ENCODE measurements at regions not wholly inside any gene's neighbourhood (a gene's known extent, or its start where the extent isn't known, plus 50 kb on each side); places are given as distances from the start of the nearest gene placed in this dataset.

DNA sequence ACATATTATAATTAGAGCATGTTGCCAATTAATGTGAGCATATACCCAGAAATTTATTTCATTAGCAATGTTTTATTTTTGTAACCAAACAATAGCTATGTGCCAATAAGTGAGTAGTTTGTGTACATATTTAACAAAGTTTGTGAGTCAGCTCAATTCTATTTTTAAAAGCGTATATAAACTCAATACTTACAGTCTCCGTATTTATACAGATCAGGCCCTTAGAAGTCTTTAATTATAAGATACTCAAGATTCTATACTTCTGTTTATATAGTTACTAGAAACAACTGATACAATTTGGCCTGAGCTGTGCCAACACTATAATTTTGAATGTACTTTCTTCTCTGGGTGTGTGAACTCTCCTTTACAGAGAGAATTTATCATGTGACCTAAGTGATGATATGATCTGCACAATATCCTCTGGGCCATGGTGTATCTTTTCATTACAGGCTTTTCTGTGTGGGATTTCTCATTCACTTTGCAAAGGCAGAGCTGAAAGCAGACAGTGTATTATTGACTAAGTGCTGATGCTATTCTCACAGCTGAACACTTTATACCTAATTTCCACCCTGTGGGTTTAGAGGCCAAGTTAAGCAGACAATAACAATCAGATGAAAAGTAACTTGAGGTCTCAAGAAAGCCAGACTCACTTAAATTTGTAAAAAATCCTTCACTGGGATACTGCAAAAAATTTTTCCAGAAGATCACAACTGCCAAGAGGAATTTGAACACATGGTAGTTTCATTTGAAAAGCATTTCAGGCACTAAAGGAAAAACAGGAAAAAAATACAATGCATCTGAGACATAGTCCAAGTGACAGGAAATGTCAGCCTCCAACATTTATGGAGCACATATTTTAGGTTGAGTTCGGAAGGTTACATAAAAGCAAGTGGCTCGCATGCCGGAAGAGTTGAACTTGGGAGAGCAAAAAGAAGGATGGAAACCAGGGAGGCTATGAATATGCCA, 277.9 kb upstream of the SEMA6D start:
- no peaks in the 10 kb centered on the region for H4K20me1 ChIP-seq (ENCODE audit: insufficient read depth, low read length)
- H3F3A ChIP-seq (ENCODE audit: insufficient read depth, low read length) = no peaks in the 10 kb centered on the region
- no peaks in the 10 kb centered on the region for H3K27me3 ChIP-seq (ENCODE audit: insufficient read depth, low read length)
- no peak overlapping the region for H3K4me2 ChIP-seq (ENCODE audit: low read length)
- no peak overlapping the region for H3K27ac ChIP-seq (ENCODE audit: low read depth, low read length, poor library complexity, severe bottlenecking)
- H3K36me3 ChIP-seq (ENCODE audit: insufficient read depth, low read length) = no peaks in the 10 kb centered on the region
- no peak overlapping the region for H2AFZ ChIP-seq (ENCODE audit: low read length)
- no peaks in the 10 kb centered on the region for H3K9me3 ChIP-seq (ENCODE audit: low read length)
- no peaks in the 10 kb centered on the region for H3K4me1 ChIP-seq (ENCODE audit: insufficient read depth, low read length, severe bottlenecking)
- H3K79me2 ChIP-seq (ENCODE audit: insufficient read depth, low read length) = no peaks in the 10 kb centered on the region
- no peaks in the 10 kb centered on the region for H3K9me2 ChIP-seq (ENCODE audit: low read depth, low read length)
- no peak overlapping the region for H3K9ac ChIP-seq (ENCODE audit: low read length)
- no peak for TF ChIP-seq EZH2 (IDR thresholded peaks at IDR 0.05; ENCODE audit: borderline replicate concordance, low read length)
- no peak for TF ChIP-seq CTCF (IDR thresholded peaks at IDR 0.05; ENCODE audit: low read length)
- H3K4me3 ChIP-seq (ENCODE audit: low read depth, low read length, poor library complexity, severe bottlenecking) = no peak overlapping the region

- Histone ChIP-seq H3K27ac (ENCODE audit: low read depth, low read length, poor library complexity, severe bottlenecking) (no peak overlapping the region), H3K4me2 (ENCODE audit: low read length) (no peak overlapping the region), H3K9me2 (ENCODE audit: low read depth, low read length) (no peaks in the 10 kb centered on the region), H4K20me1 (ENCODE audit: insufficient read depth, low read length) (no peaks in the 10 kb centered on the region), H3K79me2 (ENCODE audit: insufficient read depth, low read length) (no peaks in the 10 kb centered on the region), H3K27me3 (ENCODE audit: insufficient read depth, low read length) (no peaks in the 10 kb centered on the region), H3K9me3 (ENCODE audit: low read length) (no peaks in the 10 kb centered on the region), H3K9ac (ENCODE audit: low read length) (no peak overlapping the region), H3K4me3 (ENCODE audit: low read depth, low read length, poor library complexity, severe bottlenecking) (no peak overlapping the region), H3F3A (ENCODE audit: insufficient read depth, low read length) (no peaks in the 10 kb centered on the region), H2AFZ (ENCODE audit: low read length) (no peak overlapping the region), H3K36me3 (ENCODE audit: insufficient read depth, low read length) (no peaks in the 10 kb centered on the region), H3K4me1 (ENCODE audit: insufficient read depth, low read length, severe bottlenecking) (no peaks in the 10 kb centered on the region)
- no peak for TF ChIP-seq CTCF (IDR thresholded peaks at IDR 0.05; ENCODE audit: low read length)
Measured at GRCh38 chr15:47442371-47442770, 274.9 kb upstream of the SEMA6D start.

GRCh38 chr15:47443839-47444238, 273.5 kb upstream of the SEMA6D start:
- Histone ChIP-seq H2AFZ (ENCODE audit: low read length) (no peak overlapping the region), H3K4me1 (ENCODE audit: insufficient read depth, low read length, severe bottlenecking) (no peaks in the 10 kb centered on the region), H3K9me2 (ENCODE audit: low read depth, low read length) (no peaks in the 10 kb centered on the region), H3K27ac (ENCODE audit: low read depth, low read length, poor library complexity, severe bottlenecking) (no peak overlapping the region), H3K4me3 (ENCODE audit: low read depth, low read length, poor library complexity, severe bottlenecking) (no peak overlapping the region), H3K9ac (ENCODE audit: low read length) (no peak overlapping the region), H3K9me3 (ENCODE audit: low read length) (no peaks in the 10 kb centered on the region), H3K27me3 (ENCODE audit: insufficient read depth, low read length) (no peaks in the 10 kb centered on the region), H4K20me1 (ENCODE audit: insufficient read depth, low read length) (no peaks in the 10 kb centered on the region), H3K36me3 (ENCODE audit: insufficient read depth, low read length) (no peaks in the 10 kb centered on the region), H3K79me2 (ENCODE audit: insufficient read depth, low read length) (no peaks in the 10 kb centered on the region), H3F3A (ENCODE audit: insufficient read depth, low read length) (no peaks in the 10 kb centered on the region), H3K4me2 (ENCODE audit: low read length) (no peak overlapping the region)
- TF ChIP-seq EZH2 (IDR thresholded peaks at IDR 0.05; ENCODE audit: borderline replicate concordance, low read length) (no peak), CTCF (IDR thresholded peaks at IDR 0.05; ENCODE audit: low read length) (no peak)
